Body of pancreas (tissue), 4 donors: ENCODE measurements at regions not wholly inside any gene's neighbourhood (a gene's known extent, or its start where the extent isn't known, plus 50 kb on each side); places are given as distances from the start of the nearest gene placed in this dataset.

Source experiments
- ATAC-seq: fragments of 150-250 bp; one replicate; pipeline ENCODE4 v1.9.1; 2016
- DNase-seq, 4 donors: peaks; one replicate each; pipeline ENCODE4 v3.0.0-alpha.2; 2019
- H3K27ac ChIP-seq, 4 donors: fragments of 200-600 bp; sonication (generic); 1 replicate in 3 of 4; 2 replicates in 1 of 4; pipeline versions ENCODE4 v1.5.1 to v1.6.1; 2016 to 2019; ENCODE audit warnings: mild to moderate bottlenecking in 1 of 4, mixed read lengths in 1 of 4, moderate library complexity in 1 of 4
- H3K27me3 ChIP-seq, 2 donors: fragments of 200-600 bp; sonication (generic); one replicate each; pipeline ENCODE4 v1.6.0; 2016; ENCODE audit warnings: mild to moderate bottlenecking in 1 of 2
- H3K36me3 ChIP-seq, 2 donors: fragments of 200-600 bp; sonication (generic); replicated peaks in 1 of 2; 2 replicates each; pipeline ENCODE4 v1.5.1; 2016; ENCODE audit warnings: low read depth in 2 of 2; ENCODE audit not compliant: insufficient read depth in 1 of 2
- H3K4me1 ChIP-seq: fragments of 200-600 bp; sonication (generic); one replicate; pipeline ENCODE4 v1.6.0; 2016
- H3K4me3 ChIP-seq, 2 donors: fragments of 200-600 bp; sonication (generic); 1 replicate in 1 of 2; 2 replicates in 1 of 2; pipeline ENCODE4 v1.5.1; 2016 to 2019
- H3K9me3 ChIP-seq, 3 donors: fragments of 200-600 bp; sonication (generic); 1 replicate in 2 of 3; 2 replicates in 1 of 3; pipeline ENCODE4 v1.5.1; 2016
- CTCF ChIP-seq, 7 experiments: fragments of 450-650 bp in 4 of 7; fragments of 200-600 bp in 3 of 7; sonication (generic) in 3 of 7; IDR thresholded peaks; one replicate each; pipeline ENCODE4 v1.5.1; 2016 to 2019; ENCODE audit warnings: antibody characterized with exemption in 7 of 7
- POLR2A ChIP-seq, 3 donors: fragments of 450-650 bp; IDR thresholded peaks; one replicate each; pipeline ENCODE4 v1.6.1; 2016; ENCODE audit warnings: antibody characterized with exemption in 3 of 3, mild to moderate bottlenecking in 2 of 3
- WGBS, 2 donors: methylation state at CpG; one replicate each; pipeline ENCODE4 v1.1.5; 2017; 5-methylcytosine and 5-hydroxymethylcytosine counted together
- intact Hi-C: fragments of 100-400 bp; cut with DNase I; formaldehyde crosslinking; loops from one replicate; pipeline ENCODE4 v1.15.1; 2023

- DNase-seq (peak; percentile 50 to 78 (median 77)), ATAC-seq (peak; percentile 63)
- Histone ChIP-seq H3K9me3 (no peaks in the 10 kb centered on the region), H3K27ac (no peak overlapping the region), H3K27me3 (no peaks in the 10 kb centered on the region), H3K4me1 (no peaks in the 10 kb centered on the region), H3K36me3 (no peaks in the 10 kb centered on the region), H3K4me3 (no peak overlapping the region)
- intact Hi-C loops: no loop called here
- 42 to 54% methylated on average over 5 of the region's 5 CpGs for WGBS, 2 donors
- no peak for TF ChIP-seq POLR2A (IDR thresholded peaks at IDR 0.05)
- TF ChIP-seq CTCF (IDR thresholded peaks at IDR 0.05): no peak
These were observed 217.4 kb downstream of the DMRT2 start for GRCh38 chr9:1267581-1267980.

- intact Hi-C loops: no loop called here
- H3K9me3 ChIP-seq: no peaks in the 10 kb centered on the region
- H3K27me3 ChIP-seq: no peaks in the 10 kb centered on the region
- H3K36me3 ChIP-seq: no peaks in the 10 kb centered on the region
- TF ChIP-seq CTCF (IDR thresholded peaks at IDR 0.05) (no peak), POLR2A (IDR thresholded peaks at IDR 0.05) (no peak)
- no peak overlapping the region for H3K27ac ChIP-seq
- no peak overlapping the region for H3K4me3 ChIP-seq
- WGBS, 2 donors: 56% methylated on average over 6 of the region's 6 CpGs
- no peaks in the 10 kb centered on the region for H3K4me1 ChIP-seq
- DNase-seq: no peak
- ATAC-seq: no peak
These were observed 219.6 kb downstream of the DMRT2 start for GRCh38 chr9:1269533-1270315.

- WGBS, 2 donors: 55 to 69% methylated on average over 2 of the region's 2 CpGs
- no peaks in the 10 kb centered on the region for H3K4me1 ChIP-seq
These were observed 221.2 kb downstream of the DMRT2 start for GRCh38 chr9:1271367-1271766.

GRCh38 chr9:1271786-1272185 lies 221.6 kb downstream of the DMRT2 start:
- WGBS, 2 donors: 56 to 63% methylated on average over 2 of the region's 2 CpGs
- H3K36me3 ChIP-seq: no peaks in the 10 kb centered on the region
- no peaks in the 10 kb centered on the region for H3K9me3 ChIP-seq
- no peak overlapping the region for H3K27ac ChIP-seq
- DNase-seq (no peak), ATAC-seq (no peak)
- intact Hi-C loops: no loop called here
- no peaks in the 10 kb centered on the region for H3K4me1 ChIP-seq
- no peak overlapping the region for H3K4me3 ChIP-seq
- no peaks in the 10 kb centered on the region for H3K27me3 ChIP-seq
- TF ChIP-seq POLR2A (IDR thresholded peaks at IDR 0.05) (no peak), CTCF (IDR thresholded peaks at IDR 0.05) (no peak)

More at GRCh38 chr9:1271367-1271766, 221.2 kb downstream of the DMRT2 start:
- ATAC-seq: no peak
- Histone ChIP-seq H3K4me3 (no peak overlapping the region), H3K9me3 (no peaks in the 10 kb centered on the region), H3K27me3 (no peaks in the 10 kb centered on the region), H3K27ac (no peak overlapping the region), H3K36me3 (no peaks in the 10 kb centered on the region)
- DNase-seq: no peak
- intact Hi-C loops: no loop called here
- no peak for TF ChIP-seq POLR2A (IDR thresholded peaks at IDR 0.05)
- no peak for TF ChIP-seq CTCF (IDR thresholded peaks at IDR 0.05)

- no peak overlapping the region for H3K4me3 ChIP-seq
- H3K4me1 ChIP-seq: no peaks in the 10 kb centered on the region
- TF ChIP-seq CTCF (IDR thresholded peaks at IDR 0.05) (no peak), POLR2A (IDR thresholded peaks at IDR 0.05) (no peak)
- H3K27ac ChIP-seq: no peak overlapping the region
- no peaks in the 10 kb centered on the region for H3K27me3 ChIP-seq
- H3K36me3 ChIP-seq: no peaks in the 10 kb centered on the region
- intact Hi-C loops: no loop called here
- no peak for ATAC-seq
- DNase-seq: no peak
- no peaks in the 10 kb centered on the region for H3K9me3 ChIP-seq
- WGBS, 2 donors: 72 to 79% methylated on average over 3 of the region's 3 CpGs
These were observed 222.3 kb downstream of the DMRT2 start for GRCh38 chr9:1272488-1272887.
